Tibial nerve (tissue), 4 donors: ENCODE measurements at regions not wholly inside any gene's neighbourhood (a gene's known extent, or its start where the extent isn't known, plus 50 kb on each side); places are given as distances from the start of the nearest gene placed in this dataset.

ENCODE experiments used
- CTCF ChIP-seq, 5 experiments: fragments of 200-600 bp in 3 of 5; fragments of 450-650 bp in 2 of 5; sonication (generic) in 3 of 5; IDR thresholded peaks; one replicate each; pipeline ENCODE4 v1.5.1; 2016 to 2019; ENCODE audit warnings: antibody characterized with exemption in 5 of 5, mild to moderate bottlenecking in 3 of 5, moderate library complexity in 2 of 5
- EP300 ChIP-seq, 2 donors: sonication (generic); formaldehyde crosslinking; IDR thresholded peaks; one replicate each; pipeline ENCODE4 v1.6.1; 2017; ENCODE audit warnings: antibody characterized with exemption in 2 of 2, mild to moderate bottlenecking in 1 of 2

- no peak for TF ChIP-seq CTCF (IDR thresholded peaks at IDR 0.05)
- TF ChIP-seq EP300 (IDR thresholded peaks at IDR 0.05), result no peak
Measured at GRCh38 chr13:78168981-78169380, 250.3 kb upstream of the EDNRB start.
